Thyroid gland (tissue), 4 donors: ENCODE measurements at regions not wholly inside any gene's neighbourhood (a gene's known extent, or its start where the extent isn't known, plus 50 kb on each side); places are given as distances from the start of the nearest gene placed in this dataset.

Experiments used
- CTCF ChIP-seq, 6 experiments: fragments of 200-600 bp in 3 of 6; fragments of 450-650 bp in 3 of 6; sonication (generic) in 3 of 6; IDR thresholded peaks; one replicate each; pipeline ENCODE4 v1.5.1; 2016 to 2019; ENCODE audit warnings: antibody characterized with exemption in 6 of 6, mild to moderate bottlenecking in 2 of 6, inconsistent platforms in 1 of 6, moderate library complexity in 1 of 6
- POLR2A ChIP-seq, 2 donors: fragments of 450-650 bp; IDR thresholded peaks; one replicate each; pipeline ENCODE4 v1.6.1; 2017; ENCODE audit warnings: antibody characterized with exemption in 2 of 2, mild to moderate bottlenecking in 2 of 2, moderate library complexity in 1 of 2

GRCh38 chr11:19571906-19572305, 140.7 kb upstream of the NAV2 start:
- TF ChIP-seq CTCF (IDR thresholded peaks at IDR 0.05) (no peak), POLR2A (IDR thresholded peaks at IDR 0.05) (no peak)
